ENCODE measurements at regions not wholly inside any gene's neighbourhood (a gene's known extent, or its start where the extent isn't known, plus 50 kb on each side); places are given as distances from the start of the nearest gene placed in this dataset.

GRCh38 chr12:97784904-97785303, 322.3 kb downstream of the RMST start:
- DNase-seq (ENCODE audit: low spot score) = no peak
- TF ChIP-seq CTCF (IDR thresholded peaks at IDR 0.05; ENCODE audit: extremely low read depth, missing control alignments) = no peak

GRCh38 chr12:97790281-97790680, 327.7 kb downstream of the RMST start:
- DNase-seq (ENCODE audit: low spot score) = no peak
- TF ChIP-seq CTCF (IDR thresholded peaks at IDR 0.05; ENCODE audit: extremely low read depth, missing control alignments) = no peak

GRCh38 chr12:97797473-97797872, 334.9 kb downstream of the RMST start:
- no peak for DNase-seq (ENCODE audit: low spot score)

GRCh38 chr12:97800561-97800960, 338.0 kb downstream of the RMST start:
- DNase-seq (ENCODE audit: low spot score) = no peak
- no peak for TF ChIP-seq CTCF (IDR thresholded peaks at IDR 0.05; ENCODE audit: extremely low read depth, missing control alignments)

More at GRCh38 chr12:97797473-97797872, 334.9 kb downstream of the RMST start:
- no peak for TF ChIP-seq CTCF (IDR thresholded peaks at IDR 0.05; ENCODE audit: extremely low read depth, missing control alignments)

- no peak for DNase-seq (ENCODE audit: low spot score)
Measured at GRCh38 chr12:97801471-97802059, 339.0 kb downstream of the RMST start.

GRCh38 chr12:97805146-97805545, 342.5 kb downstream of the RMST start:
- TF ChIP-seq CTCF (IDR thresholded peaks at IDR 0.05; ENCODE audit: extremely low read depth, missing control alignments) = no peak
- DNase-seq (ENCODE audit: low spot score) = no peak

More at GRCh38 chr12:97801471-97802059, 339.0 kb downstream of the RMST start:
- no peak for TF ChIP-seq CTCF (IDR thresholded peaks at IDR 0.05; ENCODE audit: extremely low read depth, missing control alignments)

- TF ChIP-seq CTCF (IDR thresholded peaks at IDR 0.05; ENCODE audit: extremely low read depth, missing control alignments) = no peak
- no peak for DNase-seq (ENCODE audit: low spot score)
Measured at GRCh38 chr12:97813301-97813700, 350.7 kb downstream of the RMST start.
